Ovary (tissue), 7 donors: ENCODE measurements at regions not wholly inside any gene's neighbourhood (a gene's known extent, or its start where the extent isn't known, plus 50 kb on each side); places are given as distances from the start of the nearest gene placed in this dataset.
"Not testable (repeated sequence)": the region's sequence is repeated elsewhere in the genome, so short reads cannot be mapped to it uniquely, and the experiment has no call there.

ENCODE experiments used
- DNase-seq, 5 donors: peaks; one replicate each; pipeline ENCODE4 v3.0.0-alpha.2; 2019 to 2020
- H3K27ac ChIP-seq, 2 donors: fragments of 200-600 bp; one replicate each; pipeline versions ENCODE4 v1.5.1 to v1.8.0; 2019 to 2022
- H3K27me3 ChIP-seq: fragments of 200-600 bp; one replicate; pipeline ENCODE4 v1.8.0; 2022
- H3K36me3 ChIP-seq: fragments of 200-600 bp; sonication (generic); one replicate; pipeline ENCODE4 v1.5.1; 2019
- H3K4me1 ChIP-seq: one replicate; pipeline ENCODE4 v1.8.1; 2013; ENCODE audit warnings: mild to moderate bottlenecking, moderate library complexity; ENCODE audit not compliant: insufficient read depth
- H3K4me3 ChIP-seq: fragments of 200-600 bp; sonication (generic); one replicate; pipeline ENCODE4 v1.5.1; 2017
- H3K9me3 ChIP-seq, 2 donors: fragments of 200-600 bp in 1 of 2; sonication (generic) in 1 of 2; one replicate each; pipeline versions ENCODE4 v1.5.1 to v1.8.1; 2013 to 2019; ENCODE audit warnings: mild to moderate bottlenecking in 1 of 2, moderate library complexity in 1 of 2
- EP300 ChIP-seq: sonication (generic); formaldehyde crosslinking; IDR thresholded peaks from one replicate; pipeline ENCODE4 v1.6.1; 2017; ENCODE audit warnings: antibody characterized with exemption
- POLR2A ChIP-seq: fragments of 450-650 bp; IDR thresholded peaks from one replicate; pipeline ENCODE4 v1.6.1; 2017; ENCODE audit warnings: antibody characterized with exemption, mild to moderate bottlenecking, moderate library complexity
- WGBS, 3 donors: extraction: QIAGEN DNeasy Blood & Tissue Kit in 1 of 3; methylation state at CpG; one replicate each; pipeline versions ENCODE4 v1.1.5 to v1.1.7; 2013 to 2017; 5-methylcytosine and 5-hydroxymethylcytosine counted together
- intact Hi-C, 4 donors: fragments of 100-400 bp; cut with DNase I; formaldehyde crosslinking; loops; one replicate each; pipeline versions ENCODE4 v1.11.0 to v1.15.1; 2022 to 2023
- TF ChIP-seq, protein P1 (sequence below), 3 donors: fragments of 450-650 bp in 2 of 3; fragments of 200-600 bp in 1 of 3; IDR thresholded peaks; one replicate each; pipeline versions ENCODE4 v1.5.1 to v1.8.0; 2016 to 2022; ENCODE audit warnings: antibody characterized with exemption in 3 of 3, mild to moderate bottlenecking in 1 of 3
- donor health status: DM: no; HTN: no; CAD: no; lungs with moderate emphysema.
- donor health status: DM: no; HTN: no; CAD: no.
- donor health status: Bipolar disorder and iron deficiency.
- donor health status: DM: no; HTN: no; CAD: no.
- donor health status: DM: yes; HTN: yes; CAD: no.

DNA sequence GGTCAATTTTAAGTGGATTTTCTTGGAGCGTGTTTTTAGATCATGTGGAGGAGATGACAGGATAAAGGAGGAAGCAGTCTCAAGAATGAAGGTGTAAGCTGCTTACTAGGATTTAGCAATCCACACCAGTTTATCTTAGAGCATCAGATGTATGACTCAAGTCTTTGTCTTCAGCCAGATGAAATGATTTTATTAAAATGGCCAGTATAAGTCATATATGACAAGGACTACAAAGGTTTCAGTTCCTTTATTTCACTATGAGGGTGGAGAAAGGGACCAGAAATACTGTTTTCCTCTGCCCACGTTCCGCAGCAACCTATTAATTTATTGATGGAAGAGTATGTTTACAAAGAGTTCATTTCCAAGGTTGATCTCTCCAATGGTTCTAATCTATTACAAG, 970.5 kb upstream of the SLC39A10 start:
- no peak overlapping the region for H3K27ac ChIP-seq
- no peaks in the 10 kb centered on the region for H3K9me3 ChIP-seq
- 76 to 86% (median 78%) methylated on average over 3 of the region's 3 CpGs for WGBS, 3 donors
- H3K4me1 ChIP-seq = no peaks in the 10 kb centered on the region
- H3K4me3 ChIP-seq = no peak overlapping the region
- TF ChIP-seq, protein P1, sequence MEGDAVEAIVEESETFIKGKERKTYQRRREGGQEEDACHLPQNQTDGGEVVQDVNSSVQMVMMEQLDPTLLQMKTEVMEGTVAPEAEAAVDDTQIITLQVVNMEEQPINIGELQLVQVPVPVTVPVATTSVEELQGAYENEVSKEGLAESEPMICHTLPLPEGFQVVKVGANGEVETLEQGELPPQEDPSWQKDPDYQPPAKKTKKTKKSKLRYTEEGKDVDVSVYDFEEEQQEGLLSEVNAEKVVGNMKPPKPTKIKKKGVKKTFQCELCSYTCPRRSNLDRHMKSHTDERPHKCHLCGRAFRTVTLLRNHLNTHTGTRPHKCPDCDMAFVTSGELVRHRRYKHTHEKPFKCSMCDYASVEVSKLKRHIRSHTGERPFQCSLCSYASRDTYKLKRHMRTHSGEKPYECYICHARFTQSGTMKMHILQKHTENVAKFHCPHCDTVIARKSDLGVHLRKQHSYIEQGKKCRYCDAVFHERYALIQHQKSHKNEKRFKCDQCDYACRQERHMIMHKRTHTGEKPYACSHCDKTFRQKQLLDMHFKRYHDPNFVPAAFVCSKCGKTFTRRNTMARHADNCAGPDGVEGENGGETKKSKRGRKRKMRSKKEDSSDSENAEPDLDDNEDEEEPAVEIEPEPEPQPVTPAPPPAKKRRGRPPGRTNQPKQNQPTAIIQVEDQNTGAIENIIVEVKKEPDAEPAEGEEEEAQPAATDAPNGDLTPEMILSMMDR (IDR thresholded peaks at IDR 0.05) = no peak
- TF ChIP-seq POLR2A (no peak), EP300 (no peak)
- H3K36me3 ChIP-seq = no peaks in the 10 kb centered on the region
- no peaks in the 10 kb centered on the region for H3K27me3 ChIP-seq
- no peak for DNase-seq
- intact Hi-C loops = no loop called here

DNA sequence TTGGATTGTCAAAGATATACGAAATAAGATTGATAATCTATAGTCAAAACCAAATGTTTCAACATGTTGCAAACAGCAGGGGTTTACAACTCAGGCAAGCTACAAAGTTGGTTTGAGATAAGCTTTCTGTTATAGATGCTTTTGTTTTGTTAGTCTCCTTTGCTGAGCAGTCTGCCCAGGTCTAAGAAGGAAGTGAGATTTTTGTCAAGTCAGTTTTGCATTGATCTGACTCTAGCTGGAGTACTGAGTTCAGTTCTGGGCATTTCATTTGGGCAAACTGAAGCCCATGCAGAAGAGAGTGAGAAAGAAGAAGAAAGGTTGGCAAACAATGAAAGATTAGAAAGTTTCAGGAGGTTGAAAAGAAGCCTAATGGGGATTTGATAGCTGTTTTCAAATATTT, 983.0 kb upstream of the SLC39A10 start:
- Histone ChIP-seq H3K9me3 (no peaks in the 10 kb centered on the region), H3K27me3 (no peaks in the 10 kb centered on the region), H3K27ac (no peak overlapping the region), H3K4me1 (no peaks in the 10 kb centered on the region), H3K36me3 (no peaks in the 10 kb centered on the region), H3K4me3 (no peak overlapping the region)
- intact Hi-C loops = no loop called here
- 57 to 70% (median 61%) methylated on average over 1 of the region's 1 CpG for WGBS, 3 donors
- TF ChIP-seq EP300 (no peak), POLR2A (no peak)
- TF ChIP-seq, protein P1 (IDR thresholded peaks at IDR 0.05) = no peak
- DNase-seq = no peak

DNA sequence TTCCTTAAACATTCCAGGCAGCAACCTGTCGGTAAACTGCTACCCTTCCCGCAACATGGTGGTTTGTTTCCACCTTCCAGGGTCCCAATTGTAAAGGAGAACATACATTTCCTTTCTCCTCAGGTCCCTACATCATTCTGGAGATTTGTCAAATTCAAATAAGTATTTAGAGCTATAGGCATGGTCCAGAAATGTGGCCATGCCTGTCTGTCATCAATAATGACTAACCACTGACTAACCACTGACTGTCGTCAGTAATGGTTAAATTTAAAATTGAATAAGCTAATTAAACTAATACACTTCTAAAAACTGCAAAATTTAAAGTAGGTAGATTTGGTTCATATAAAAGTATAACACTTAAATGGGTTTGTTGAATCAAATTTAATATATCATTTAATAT, 984.0 kb upstream of the SLC39A10 start:
- DNase-seq = no peak
- intact Hi-C loops = no loop called here
- 87 to 89% (median 87%) methylated on average over 3 of the region's 3 CpGs for whole genome bisulfite sequencing, 3 donors
- no peak overlapping the region for H3K27ac ChIP-seq
- TF ChIP-seq POLR2A (no peak), EP300 (no peak)
- TF ChIP-seq, protein P1 (IDR thresholded peaks at IDR 0.05) = no peak
- H3K9me3 ChIP-seq = no peaks in the 10 kb centered on the region
- H3K4me3 ChIP-seq = no peak overlapping the region
- H3K36me3 ChIP-seq = no peaks in the 10 kb centered on the region
- no peaks in the 10 kb centered on the region for H3K27me3 ChIP-seq
- no peaks in the 10 kb centered on the region for H3K4me1 ChIP-seq

DNA sequence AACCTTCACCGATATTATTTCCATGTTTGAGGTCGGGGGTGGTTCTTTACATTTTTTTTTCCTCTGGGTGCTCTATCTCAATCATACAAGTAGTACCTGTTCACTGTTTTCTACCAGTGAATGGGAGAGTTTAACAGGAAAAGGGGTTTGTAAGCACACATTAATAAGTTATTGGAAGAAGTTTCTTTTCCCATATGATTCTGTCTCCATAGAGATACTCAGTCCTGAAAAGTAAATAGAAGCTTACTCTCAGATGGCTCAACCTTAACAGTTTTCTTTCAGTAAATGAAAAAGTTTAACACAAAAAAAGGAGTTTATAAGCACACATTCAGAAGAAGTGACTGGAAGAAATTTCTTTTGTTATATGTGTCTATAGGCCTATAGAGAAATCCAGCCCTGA, 995.6 kb upstream of the SLC39A10 start:
- no peak overlapping the region for H3K4me3 ChIP-seq
- no peaks in the 10 kb centered on the region for H3K9me3 ChIP-seq
- WGBS, 3 donors = 97 to 99% (median 97%) methylated on average over 2 of the region's 2 CpGs
- TF ChIP-seq EP300 = no peak
- TF ChIP-seq, protein P1 (IDR thresholded peaks at IDR 0.05) = no peak
- no peak for TF ChIP-seq POLR2A
- no peak for DNase-seq
- H3K36me3 ChIP-seq = no peaks in the 10 kb centered on the region
- intact Hi-C loops = no loop called here
- no peaks in the 10 kb centered on the region for H3K27me3 ChIP-seq
- no peaks in the 10 kb centered on the region for H3K4me1 ChIP-seq
- no peak overlapping the region for H3K27ac ChIP-seq

DNA sequence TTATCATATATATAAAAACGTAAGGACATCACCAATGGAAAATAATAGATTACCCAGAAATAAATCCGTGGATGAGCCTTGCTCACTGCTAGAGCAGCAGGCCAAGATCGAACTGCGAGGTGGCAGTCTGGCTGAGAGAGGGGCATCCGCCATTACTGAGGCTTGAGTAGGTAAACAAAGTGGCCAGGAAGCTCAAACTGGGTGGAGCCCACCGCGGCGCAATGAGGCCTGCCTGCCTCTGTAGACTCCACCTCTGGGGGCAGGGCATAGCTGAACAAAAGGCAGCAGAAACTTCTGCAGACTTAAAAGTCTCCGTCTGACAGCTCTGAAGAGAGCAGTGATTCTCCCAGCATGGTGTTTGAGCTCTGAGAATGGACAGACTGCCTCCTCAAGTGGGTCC, 1018.0 kb upstream of the SLC39A10 start:
- H3K4me1 ChIP-seq, H3K36me3 ChIP-seq, DNase-seq, H3K27me3 ChIP-seq, H3K4me3 ChIP-seq, H3K27ac ChIP-seq, intact Hi-C loops, H3K9me3 ChIP-seq: not testable (repeated sequence)
- 90 to 96% (median 91%) methylated on average over 9 of the region's 9 CpGs for WGBS, 3 donors
